GM21390 (cell line): ENCODE measurements at regions not wholly inside any gene's neighbourhood (a gene's known extent, or its start where the extent isn't known, plus 50 kb on each side); places are given as distances from the start of the nearest gene placed in this dataset.

Source experiments
- ATAC-seq: cut with Tn5 transposase; IDR thresholded peaks from one replicate; pipeline ENCODE4 v1.9.1; 2021; ENCODE audit not compliant: unreplicated experiment

DNA sequence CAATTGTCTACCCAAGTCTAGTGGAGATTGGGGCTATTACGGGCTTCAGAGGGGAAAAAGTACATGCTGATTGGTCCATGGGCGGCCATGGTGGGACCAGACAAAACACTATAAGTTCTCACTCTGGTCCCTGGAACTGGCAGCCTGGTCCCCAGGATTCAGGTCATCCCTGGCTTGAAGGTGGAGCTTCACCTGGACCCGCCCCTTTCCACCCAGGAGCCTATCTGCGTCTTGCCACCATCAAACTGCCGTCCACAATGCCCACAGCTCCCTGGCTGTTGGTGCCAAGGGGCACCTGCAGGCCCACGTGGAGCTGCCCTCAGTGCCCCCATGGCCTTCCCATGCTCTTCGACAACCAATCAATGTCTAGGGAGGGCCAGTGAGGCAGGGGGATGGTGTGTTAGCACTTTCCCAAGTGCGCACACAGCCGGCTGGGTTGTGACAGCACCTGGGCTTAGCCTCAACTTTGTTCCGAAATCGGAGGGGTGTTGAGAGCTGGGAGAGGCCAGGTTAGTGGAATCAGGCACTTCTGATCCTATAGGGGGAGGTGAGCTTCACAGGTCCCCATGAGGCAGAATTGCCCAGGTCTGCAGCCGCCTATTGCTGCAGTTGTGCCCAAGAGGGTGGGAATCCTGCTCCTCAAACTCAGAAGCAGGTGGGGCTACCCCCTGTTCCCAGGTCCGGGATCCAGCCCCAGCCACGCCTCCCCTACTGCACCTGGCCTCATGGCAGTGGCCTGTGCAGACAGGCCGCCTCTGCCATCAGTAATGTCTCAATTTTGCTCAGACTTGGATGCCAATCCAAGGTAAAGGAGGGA is 1369.4 kb upstream of the PRMT6 start:
- no peak for ATAC-seq

DNA sequence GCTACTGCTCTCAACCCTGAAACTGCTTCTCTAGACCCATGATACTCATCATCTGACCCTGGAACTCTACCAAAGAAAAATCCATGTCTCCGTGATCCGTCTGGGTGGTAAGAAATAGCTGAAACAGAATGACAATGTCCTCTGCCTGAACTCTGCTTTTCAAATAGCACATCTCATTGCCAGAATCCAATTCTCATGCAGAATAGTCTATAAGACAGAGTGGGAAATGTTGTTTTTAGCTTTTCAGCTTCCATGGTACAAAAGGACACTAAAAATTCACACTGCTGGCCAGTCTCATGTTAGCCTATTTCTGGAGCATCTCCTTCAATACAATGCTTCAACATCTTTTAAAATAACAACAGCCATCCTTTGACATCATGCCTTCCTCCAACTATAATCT is 1355.8 kb upstream of the PRMT6 start:
- no peak for ATAC-seq

DNA sequence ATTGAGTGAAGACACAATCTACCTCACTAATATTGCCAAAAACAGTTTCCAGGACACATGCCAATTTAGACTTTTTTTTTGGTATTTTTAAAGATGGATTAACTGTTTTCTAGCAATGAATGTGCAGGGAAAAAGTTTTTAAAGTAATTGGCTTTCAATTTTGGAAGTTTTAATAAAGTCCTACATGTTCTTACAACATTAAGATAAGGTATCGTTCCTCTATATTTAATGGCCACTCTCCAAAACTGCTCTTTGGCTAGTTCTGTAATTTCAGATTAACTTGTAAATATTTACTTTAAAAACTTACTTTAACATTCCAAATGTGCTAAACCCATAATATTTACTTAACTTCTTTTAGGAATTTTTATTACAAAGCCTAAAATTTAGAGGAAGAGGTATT is 1332.2 kb upstream of the PRMT6 start:
- no peak for ATAC-seq

DNA sequence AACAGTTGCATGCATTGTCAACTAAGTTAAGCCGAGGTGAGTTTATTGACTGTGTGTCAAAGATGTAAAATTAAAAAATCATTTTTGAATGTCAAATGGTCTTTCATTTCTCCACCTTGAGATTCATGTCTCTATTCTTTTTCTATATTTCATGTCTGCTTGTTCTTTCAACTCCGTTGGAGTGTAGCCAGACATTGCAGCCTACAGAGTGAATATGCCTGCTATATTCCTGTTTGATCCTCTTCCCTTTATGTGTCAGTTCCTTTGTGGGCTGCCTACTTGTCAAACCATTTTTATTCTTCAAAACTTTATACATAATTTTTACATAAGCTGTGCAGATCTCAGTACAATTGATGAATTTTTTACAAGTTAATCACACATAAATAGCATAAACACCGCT is 1325.8 kb upstream of the PRMT6 start:
- no peak for ATAC-seq

DNA sequence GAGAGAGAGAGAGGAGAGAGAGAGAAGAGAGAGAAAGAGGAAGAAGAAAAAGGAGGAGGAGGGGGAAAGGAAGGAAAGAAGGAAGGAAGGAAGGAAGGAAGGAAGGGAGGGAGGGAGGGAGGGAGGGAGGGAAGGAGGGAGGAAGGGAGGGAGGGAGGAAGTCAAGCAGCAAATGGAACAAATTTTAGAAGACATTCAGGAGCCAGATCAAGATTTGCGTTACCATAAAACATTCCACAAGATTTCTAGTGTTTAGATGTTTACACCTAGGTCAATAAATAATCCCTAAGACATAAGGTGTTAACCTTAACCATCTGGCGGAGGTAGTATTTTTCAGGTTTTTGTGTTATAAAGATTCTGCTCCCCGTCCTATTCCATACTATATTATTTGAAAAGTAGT is 1320.1 kb upstream of the PRMT6 start:
- no peak for ATAC-seq

DNA sequence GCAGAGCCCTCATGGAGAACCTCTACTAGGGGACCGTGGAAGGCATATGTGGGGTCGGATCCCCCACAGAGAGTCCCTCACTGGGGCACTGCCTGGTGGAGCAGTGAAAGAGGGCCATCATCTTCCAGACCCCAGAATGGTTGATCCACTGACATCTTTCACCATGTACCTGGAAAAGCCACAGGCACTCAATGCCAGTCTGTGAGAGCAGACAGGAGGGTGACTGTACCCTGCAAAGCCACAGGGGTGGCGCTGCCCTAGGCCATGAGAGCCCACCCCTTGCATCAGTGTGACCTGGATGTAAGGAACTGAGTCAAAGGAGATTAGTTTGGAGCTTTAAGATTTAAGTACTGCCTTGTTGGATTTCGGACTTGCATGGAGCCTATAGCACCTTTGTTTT is 1276.7 kb upstream of the PRMT6 start:
- no peak for ATAC-seq

DNA sequence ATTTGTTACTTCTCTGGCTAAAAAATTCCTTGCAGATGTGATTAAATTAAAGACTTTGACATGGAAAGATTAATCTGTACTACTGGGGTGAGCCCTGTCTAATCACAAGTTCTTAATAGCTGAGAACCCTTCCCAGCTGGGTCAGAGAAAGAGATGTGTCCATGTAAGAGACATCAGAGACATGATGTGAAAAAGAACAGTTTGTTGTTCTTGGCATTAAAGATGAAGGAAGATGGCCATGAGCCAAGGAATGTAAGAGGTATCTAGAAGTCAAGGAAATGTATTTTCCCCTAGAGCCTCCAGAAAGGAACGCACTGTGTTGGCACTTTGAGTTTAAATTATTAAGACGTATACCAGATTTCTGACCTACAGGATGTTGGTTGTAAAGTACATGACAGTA is 1271.5 kb upstream of the PRMT6 start:
- no peak for ATAC-seq

DNA sequence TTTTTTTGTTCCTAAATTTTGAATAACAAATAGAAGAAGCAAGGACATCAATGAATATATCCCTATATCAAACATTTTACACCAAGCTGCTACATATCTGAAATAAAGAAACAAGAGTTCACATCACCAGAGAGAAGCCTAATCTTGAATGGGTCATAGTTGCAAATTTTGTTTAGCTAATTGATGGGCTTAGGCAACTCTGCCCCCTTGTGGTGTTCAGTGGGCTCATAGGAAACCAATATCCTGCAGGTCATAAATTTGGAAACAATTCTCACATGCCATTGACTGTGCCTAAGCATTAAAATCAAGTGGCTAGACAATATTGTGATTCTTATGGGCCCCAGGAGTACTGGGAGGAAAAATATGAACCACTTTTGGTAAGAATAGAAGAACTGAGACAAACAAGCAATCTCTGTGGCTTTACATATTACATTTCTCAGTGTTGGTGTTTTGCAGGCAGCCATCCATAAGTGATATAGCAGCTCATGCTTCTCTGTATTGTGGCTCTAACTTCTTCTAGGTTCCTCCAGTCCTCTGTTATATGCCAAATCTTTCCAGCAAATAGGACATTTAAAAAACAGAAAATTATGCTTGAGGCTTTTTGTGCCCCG is 1262.8 kb upstream of the PRMT6 start:
- ATAC-seq, result peak; percentile 70

DNA sequence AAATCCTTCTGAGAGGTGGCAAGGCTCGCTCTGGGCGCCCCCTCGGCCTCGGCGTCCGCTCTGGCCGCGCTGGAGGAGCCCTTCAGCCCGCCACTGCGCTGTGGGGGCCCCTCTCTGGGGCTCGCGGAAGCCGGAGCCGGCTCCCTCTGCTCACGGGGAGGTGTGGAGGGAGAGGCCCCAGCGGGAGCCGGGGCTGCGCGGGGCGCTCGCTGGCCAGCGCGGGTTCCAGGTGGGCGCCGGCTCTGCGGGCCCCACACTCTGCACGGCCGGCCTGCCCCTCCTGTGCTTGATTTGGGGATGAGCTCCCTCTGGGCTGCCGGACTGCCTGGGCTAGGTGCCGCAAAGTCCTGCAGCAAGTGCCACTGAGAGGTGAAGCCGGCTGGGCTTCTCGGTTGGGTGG is 1260.7 kb upstream of the PRMT6 start:
- no peak for ATAC-seq

DNA sequence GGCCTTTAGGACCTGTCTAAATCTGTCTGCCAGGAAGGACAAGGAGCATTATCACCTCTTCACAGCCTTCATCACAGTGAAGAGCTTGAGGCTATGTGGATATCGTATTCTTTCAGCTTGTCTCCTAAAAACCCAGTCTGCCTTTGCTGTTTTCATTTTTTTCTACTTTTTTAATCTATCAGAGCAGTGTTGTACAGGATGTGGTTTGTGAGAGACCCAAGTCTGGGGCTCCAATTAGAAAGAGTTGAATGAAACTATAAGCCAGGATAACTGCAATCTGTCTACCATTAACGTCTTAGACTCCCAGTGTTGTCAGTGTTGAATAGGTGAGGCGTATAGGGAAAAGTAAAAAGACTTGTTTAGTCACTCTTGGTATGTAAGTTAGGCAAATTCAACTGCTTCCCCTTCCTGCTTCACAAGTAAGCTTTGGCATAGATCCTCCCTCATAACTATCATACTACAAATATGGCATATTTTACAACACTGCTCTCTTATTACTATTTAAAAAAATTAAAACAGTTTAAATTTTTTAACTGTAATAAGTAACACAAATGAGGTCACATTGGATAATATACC is 1225.8 kb upstream of the PRMT6 start:
- no peak for ATAC-seq

DNA sequence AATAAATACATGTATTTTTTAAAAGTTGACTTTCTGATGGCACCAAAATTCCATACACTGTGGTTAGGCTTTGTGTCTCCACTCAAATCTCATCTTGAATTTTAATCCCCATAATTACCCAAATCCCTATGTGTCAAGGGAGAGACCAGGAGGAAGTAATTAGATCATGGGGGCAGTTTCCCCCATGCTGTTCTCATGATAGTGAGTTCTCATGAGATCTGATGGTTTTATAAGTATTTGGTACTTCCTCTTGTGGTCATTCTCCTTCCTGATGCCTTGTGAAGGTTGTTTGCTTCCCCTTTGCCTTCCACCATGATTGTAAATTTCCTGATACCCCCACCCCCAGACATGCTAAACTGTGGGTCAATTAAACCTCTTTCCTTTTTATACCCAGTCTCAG is 1218.4 kb upstream of the PRMT6 start:
- ATAC-seq, result no peak

DNA sequence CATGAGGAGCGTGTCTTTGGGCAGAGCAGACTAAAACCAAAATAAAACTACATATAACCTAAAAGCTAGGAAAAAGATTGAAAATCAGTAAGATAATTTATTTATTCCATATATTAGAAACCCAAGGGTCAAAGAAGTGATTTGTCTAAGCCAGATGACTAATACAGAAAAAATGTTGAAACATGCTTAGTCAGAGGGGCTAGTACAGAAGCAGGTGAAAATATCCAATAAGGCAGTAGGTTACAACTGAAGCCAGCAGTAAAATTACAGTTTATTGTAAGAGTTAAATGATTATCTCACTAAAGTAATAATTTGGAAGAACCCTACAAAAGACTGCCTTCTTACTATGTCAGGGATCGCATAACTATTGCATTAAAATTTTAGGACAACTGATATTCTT is 1190.9 kb upstream of the PRMT6 start:
- ATAC-seq, result no peak

DNA sequence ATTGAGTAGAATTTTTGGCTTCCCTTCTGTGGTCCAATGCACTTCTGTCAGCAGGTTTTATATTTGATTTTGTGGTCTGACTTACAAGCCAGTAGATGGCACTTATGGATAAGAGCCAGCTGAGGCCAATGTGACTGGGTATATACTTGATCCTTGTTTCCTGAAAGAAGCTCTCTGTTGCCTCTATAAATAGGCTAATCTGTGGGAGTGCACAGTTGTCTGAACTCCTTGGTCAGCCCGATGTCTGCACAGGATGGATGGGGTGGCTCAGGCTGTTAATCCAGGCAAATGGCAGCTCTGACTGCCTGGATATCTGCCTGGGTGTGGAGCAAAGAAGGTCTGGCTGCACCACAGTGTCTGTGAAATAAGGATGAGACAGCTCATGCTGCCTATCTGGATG is 1183.7 kb upstream of the PRMT6 start:
- ATAC-seq, result no peak

DNA sequence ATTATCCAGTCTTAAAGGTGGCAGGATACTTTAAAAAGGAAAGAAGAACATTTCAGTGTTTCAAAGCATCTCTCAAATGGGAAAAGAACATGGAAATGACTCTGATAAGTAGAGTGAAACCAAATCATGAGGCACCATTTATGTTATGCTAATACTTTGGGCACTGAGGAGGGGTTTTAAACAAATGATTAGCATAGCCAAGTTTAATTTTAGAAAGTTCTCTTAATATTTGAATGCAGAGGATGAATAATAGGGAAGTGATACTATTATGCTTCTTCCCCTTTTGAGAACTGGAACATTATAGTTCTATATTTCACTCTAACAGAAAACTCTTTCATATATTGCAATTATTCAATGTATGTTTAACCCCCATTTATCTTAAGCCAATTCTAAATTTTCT is 1181.9 kb upstream of the PRMT6 start:
- ATAC-seq, result peak; percentile 74

DNA sequence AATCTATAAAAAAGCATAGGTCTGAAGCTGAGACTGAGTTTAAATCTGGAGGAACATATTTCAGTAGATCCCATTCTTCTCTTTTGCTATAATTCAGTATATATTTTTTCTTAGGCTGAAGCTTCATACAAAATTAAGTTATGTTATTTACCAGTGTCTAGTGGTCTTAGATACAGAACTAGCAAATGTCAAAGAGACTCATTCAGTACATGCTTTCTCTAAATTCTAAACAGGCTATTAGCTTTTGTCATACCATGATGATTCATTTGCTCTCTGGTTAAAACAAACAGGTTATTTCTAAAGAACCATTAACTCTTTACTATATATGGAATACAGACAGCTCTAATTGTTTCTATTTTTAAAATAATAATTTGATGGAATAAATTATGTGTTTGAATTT is 1170.2 kb upstream of the PRMT6 start:
- ATAC-seq, result no peak

DNA sequence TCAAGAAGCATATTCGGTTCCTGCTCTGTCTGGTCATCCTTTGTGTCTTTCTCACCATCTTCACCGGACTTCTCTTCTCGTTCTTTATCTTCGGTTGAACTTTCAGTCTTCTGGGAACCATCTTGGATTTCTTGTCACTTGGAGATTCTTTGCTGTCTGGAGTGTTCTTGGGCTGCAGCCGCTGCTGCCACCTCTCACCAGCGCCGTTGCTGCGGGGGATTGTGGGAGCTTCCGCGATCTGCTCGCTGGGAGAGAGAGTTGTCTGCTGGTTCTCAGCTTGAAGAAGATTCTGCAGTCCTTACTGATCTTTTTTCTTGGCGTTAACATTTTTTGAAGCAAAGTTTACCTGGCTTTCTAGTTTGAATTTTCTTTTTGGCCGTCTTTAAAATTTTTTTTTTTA is 1165.2 kb upstream of the PRMT6 start:
- ATAC-seq, result no peak

DNA sequence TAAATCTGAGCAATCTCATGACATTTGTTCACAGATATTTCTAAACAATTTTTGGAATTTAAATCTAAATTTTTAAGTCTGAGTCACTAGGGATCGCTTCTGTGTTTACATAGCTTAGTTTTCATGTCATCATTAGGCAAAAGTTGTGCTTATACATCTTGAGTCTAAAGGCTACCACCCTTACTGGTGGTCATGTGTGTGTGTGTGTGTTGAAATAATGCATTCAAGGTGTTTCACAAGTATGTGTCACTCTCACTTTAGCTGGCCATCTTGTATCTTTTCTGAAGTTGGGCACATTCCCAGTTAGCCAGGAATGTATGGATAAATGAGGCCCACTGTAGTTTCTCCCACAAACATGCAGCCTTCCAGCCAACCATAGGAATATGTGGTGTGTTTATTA is 1162.5 kb upstream of the PRMT6 start:
- no peak for ATAC-seq

DNA sequence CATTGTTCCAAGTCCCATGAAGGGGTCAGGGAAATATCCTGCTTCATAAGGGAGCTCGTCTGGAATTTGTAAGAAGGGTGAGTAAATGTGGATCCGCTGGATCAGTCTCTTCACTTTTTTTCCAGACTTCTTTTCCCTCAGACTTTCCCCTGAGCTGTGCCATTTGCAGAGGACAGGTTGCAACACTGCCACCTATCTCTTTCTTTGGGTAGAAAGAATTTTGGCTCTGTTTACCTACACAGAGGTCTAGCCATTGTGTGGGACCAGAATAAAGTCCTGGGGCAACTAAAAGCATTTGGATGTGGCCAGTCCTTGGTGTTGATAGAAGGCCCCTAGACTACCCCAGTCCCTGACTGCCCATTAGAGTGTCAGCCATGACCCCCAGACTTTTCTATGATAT is 1146.7 kb upstream of the PRMT6 start:
- ATAC-seq, result no peak

DNA sequence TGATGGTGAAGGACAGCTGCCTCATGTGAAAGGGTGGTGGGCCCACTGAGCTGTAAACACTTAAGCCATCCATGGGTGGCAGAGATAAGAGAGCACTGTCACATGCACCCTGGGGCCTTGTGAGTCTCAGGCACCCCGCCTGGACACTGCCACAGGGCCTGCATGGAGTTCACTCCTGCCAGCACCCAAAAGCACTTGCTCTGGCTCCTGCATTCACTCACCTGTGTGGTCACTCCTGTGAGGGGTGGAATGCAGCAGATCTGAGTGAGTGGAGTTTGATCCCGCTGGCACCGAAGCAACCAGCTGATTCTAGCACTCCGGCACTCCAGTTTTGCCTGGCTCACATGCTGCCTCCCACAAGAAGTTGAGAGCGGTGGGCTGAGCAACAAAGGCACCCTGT is 1142.1 kb upstream of the PRMT6 start:
- ATAC-seq, result no peak

DNA sequence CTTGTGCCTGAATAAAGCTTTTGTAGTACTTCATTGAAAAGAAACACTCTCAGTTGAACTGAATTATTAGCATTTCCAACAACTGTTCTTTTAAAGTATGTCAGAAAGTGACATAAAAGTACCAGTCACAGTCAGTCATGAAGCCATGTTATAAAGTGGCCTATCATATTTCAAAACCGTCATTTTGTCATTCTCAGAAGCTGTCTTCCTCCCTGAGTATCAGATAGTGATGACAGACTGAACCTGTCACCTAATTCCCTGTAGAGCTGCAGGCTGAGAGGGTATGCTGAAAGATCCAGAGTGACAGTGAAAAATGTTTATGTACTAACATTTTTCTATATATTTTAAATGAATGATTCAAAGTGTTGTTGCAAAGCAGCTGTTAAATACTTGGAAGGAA is 1121.7 kb upstream of the PRMT6 start:
- ATAC-seq, result no peak

DNA sequence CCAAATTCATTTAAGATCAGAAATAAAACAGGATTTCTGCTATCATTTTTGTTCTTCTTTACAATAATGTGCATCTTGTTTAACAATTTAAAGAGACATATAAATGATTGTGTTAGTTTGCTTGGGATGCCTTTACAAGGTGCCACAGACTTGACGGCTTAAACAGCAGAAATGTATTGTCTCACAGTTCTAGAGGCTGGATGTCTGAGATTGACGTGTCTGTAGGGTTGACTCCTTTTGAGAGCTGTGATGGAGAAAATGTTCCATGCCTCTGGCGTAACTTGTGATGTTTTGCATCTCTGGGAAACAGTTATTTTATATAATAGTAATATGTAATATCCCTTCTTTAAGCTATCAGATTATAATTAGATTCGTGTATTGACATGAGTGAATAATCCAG is 1091.6 kb upstream of the PRMT6 start:
- no peak for ATAC-seq

DNA sequence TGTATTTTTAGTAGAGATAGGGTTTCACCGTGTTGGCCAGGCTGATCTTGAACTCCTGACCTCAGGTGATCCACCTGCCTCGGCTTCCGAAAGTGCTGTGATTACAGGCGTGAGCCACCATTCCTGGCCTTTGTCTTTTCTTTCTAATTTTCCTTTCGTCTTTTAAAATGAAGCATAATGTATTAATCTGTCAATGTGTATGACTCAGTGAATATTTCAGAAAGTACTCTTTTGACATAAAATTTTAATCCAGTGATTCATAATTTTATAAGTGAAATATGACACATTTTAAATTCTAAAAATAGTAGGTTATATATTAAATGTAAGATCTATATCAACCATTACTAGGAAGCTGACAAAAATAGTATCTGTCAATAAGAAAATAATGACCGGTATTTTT is 1059.0 kb upstream of the PRMT6 start:
- ATAC-seq, result no peak
